GM23338 (cell line): ENCODE measurements at regions not wholly inside any gene's neighbourhood (a gene's known extent, or its start where the extent isn't known, plus 50 kb on each side); places are given as distances from the start of the nearest gene placed in this dataset.

Source experiments
- ATAC-seq: fragments of 200-7000 bp; cut with Tn5 transposase; 3 replicates; pipeline ENCODE4 v1.9.1; 2020
- DNase-seq: peaks from one replicate; pipeline ENCODE4 v3.0.0-alpha.2; 2015; ENCODE audit warnings: low spot score
- H2AFZ ChIP-seq: fragments of 200-600 bp; sonication (generic); 2 replicates; pipeline ENCODE4 v1.8.0; 2016; ENCODE audit warnings: antibody characterized with exemption, mild to moderate bottlenecking, moderate library complexity
- H3F3A ChIP-seq: fragments of 200-600 bp; sonication (generic); replicated peaks from 2 replicates; pipeline ENCODE4 v1.8.0; 2017; ENCODE audit warnings: antibody characterized with exemption, mixed run types, low read depth
- H3K27ac ChIP-seq: fragments of 200-600 bp; sonication (generic); 2 replicates; pipeline ENCODE4 v1.6.1; 2016; ENCODE audit warnings: low read depth
- H3K27me3 ChIP-seq: fragments of 200-600 bp; sonication (generic); 2 replicates; pipeline ENCODE4 v1.8.0; 2016; ENCODE audit warnings: mild to moderate bottlenecking, mixed run types, moderate library complexity; ENCODE audit not compliant: insufficient read depth
- H3K36me3 ChIP-seq: fragments of 200-600 bp; sonication (generic); 2 replicates; pipeline ENCODE4 v1.8.0; 2016; ENCODE audit warnings: mild to moderate bottlenecking; ENCODE audit not compliant: insufficient read depth
- H3K4me1 ChIP-seq: fragments of 200-600 bp; sonication (generic); 2 replicates; pipeline ENCODE4 v1.8.0; 2016; ENCODE audit warnings: mild to moderate bottlenecking, moderate library complexity; ENCODE audit not compliant: insufficient read depth
- H3K4me2 ChIP-seq: fragments of 200-600 bp; sonication (generic); 2 replicates; pipeline ENCODE4 v1.7.1; 2017; ENCODE audit warnings: mixed run types
- H3K4me3 ChIP-seq: fragments of 200-600 bp; sonication (generic); 2 replicates; pipeline ENCODE4 v1.6.1; 2016; ENCODE audit warnings: mixed run types
- H3K79me2 ChIP-seq: fragments of 200-600 bp; sonication (generic); replicated peaks from 2 replicates; pipeline ENCODE4 v1.8.0; 2017; ENCODE audit warnings: mild to moderate bottlenecking; ENCODE audit not compliant: insufficient read depth
- H3K9me2 ChIP-seq: fragments of 200-600 bp; sonication (generic); 2 replicates; pipeline ENCODE4 v1.8.0; 2017; ENCODE audit not compliant: insufficient read depth
- H4K20me1 ChIP-seq: fragments of 200-600 bp; sonication (generic); replicated peaks from 2 replicates; pipeline ENCODE4 v1.8.0; 2017; ENCODE audit warnings: mild to moderate bottlenecking; ENCODE audit not compliant: insufficient read depth
- H3K27ac Mint-ChIP-seq: 2 replicates; pipeline ENCODE4 v1.8.0; 2020; ENCODE audit warnings: inconsistent platforms, mild to moderate bottlenecking, moderate library complexity, mixed read lengths
- H3K27me3 Mint-ChIP-seq: 3 replicates; pipeline ENCODE4 v1.8.0; 2022; ENCODE audit warnings: low read depth, mild to moderate bottlenecking, moderate library complexity, mixed read lengths, inconsistent platforms; ENCODE audit not compliant: insufficient read depth, poor library complexity
- H3K36me3 Mint-ChIP-seq: 3 replicates; pipeline ENCODE4 v1.8.0; 2021; ENCODE audit warnings: low read depth, mild to moderate bottlenecking, inconsistent platforms, moderate library complexity, mixed read lengths
- H3K4me1 Mint-ChIP-seq: 3 replicates; pipeline ENCODE4 v1.8.0; 2020; ENCODE audit warnings: mild to moderate bottlenecking, inconsistent platforms, mixed read lengths
- H3K4me3 Mint-ChIP-seq: 3 replicates; pipeline ENCODE4 v1.8.0; 2021; ENCODE audit warnings: moderate library complexity, mild to moderate bottlenecking, inconsistent platforms, mixed read lengths
- H3K9me3 Mint-ChIP-seq: 3 replicates; pipeline ENCODE4 v1.8.0; 2020; ENCODE audit warnings: moderate library complexity, mild to moderate bottlenecking, inconsistent platforms, mixed read lengths
- CREB1 ChIP-seq: fragments of 250-450 bp; sonication (Bioruptor Pico); IDR thresholded peaks from 2 replicates; pipeline ENCODE4 v1.5.0; 2020; ENCODE audit warnings: low read depth, mild to moderate bottlenecking, moderate library complexity
- EZH2 ChIP-seq: fragments of 200-600 bp; sonication (generic); IDR thresholded peaks from one replicate; pipeline ENCODE4 v1.8.0; 2017; ENCODE audit warnings: antibody characterized with exemption, mild to moderate bottlenecking, low read depth; ENCODE audit not compliant: unreplicated experiment
- EZH2phosphoT487 ChIP-seq: fragments of 200-600 bp; sonication (generic); IDR thresholded peaks from one replicate; pipeline ENCODE4 v1.8.1; 2018; ENCODE audit warnings: antibody characterized with exemption; ENCODE audit not compliant: unreplicated experiment
- JUNB ChIP-seq: IDR thresholded peaks from one replicate; pipeline ENCODE4 v1.6.1; 2016; ENCODE audit warnings: antibody characterized with exemption; ENCODE audit not compliant: unreplicated experiment
- NANOG ChIP-seq: IDR thresholded peaks from 2 replicates; pipeline ENCODE4 v1.6.1; 2016; ENCODE audit warnings: antibody characterized with exemption, borderline replicate concordance
- POLR2AphosphoS5 ChIP-seq: IDR thresholded peaks from 2 replicates; pipeline ENCODE4 v1.6.1; 2016; ENCODE audit warnings: antibody characterized with exemption, low read depth
- STAT1 ChIP-seq: IDR thresholded peaks from one replicate; pipeline ENCODE4 v1.6.1; 2016; ENCODE audit warnings: antibody characterized with exemption; ENCODE audit not compliant: unreplicated experiment
- ZNF114 ChIP-seq: fragments of 250-450 bp; sonication (Bioruptor Pico); IDR thresholded peaks from 2 replicates; pipeline ENCODE4 v1.5.0; 2020; ENCODE audit warnings: mild to moderate bottlenecking, moderate library complexity
- ZNF331 ChIP-seq: fragments of 250-450 bp; sonication (Bioruptor Pico); IDR thresholded peaks from 2 replicates; pipeline ENCODE4 v1.5.0; 2020; ENCODE audit warnings: low read depth, mild to moderate bottlenecking, moderate library complexity
- TF ChIP-seq, protein P1 (sequence below), 2 experiments: fragments of 200-600 bp in 1 of 2; sonication (generic) in 1 of 2; conservative IDR thresholded peaks; 2 replicates each; pipeline versions ENCODE4 v1.5.1 to v1.6.1; 2016 to 2017; ENCODE audit warnings: antibody characterized with exemption in 2 of 2, low read depth in 2 of 2, mild to moderate bottlenecking in 2 of 2, moderate library complexity in 1 of 2
- TF ChIP-seq, protein P2 (sequence below): IDR thresholded peaks from 2 replicates; pipeline ENCODE4 v1.6.1; 2016; ENCODE audit warnings: antibody characterized with exemption
- TF ChIP-seq, protein P3 (sequence below): IDR thresholded peaks from one replicate; pipeline ENCODE4 v1.6.1; 2018; ENCODE audit warnings: antibody characterized with exemption; ENCODE audit not compliant: unreplicated experiment
- TF ChIP-seq, protein P4 (sequence below): fragments of 250-450 bp; sonication (Bioruptor Pico); IDR thresholded peaks from 2 replicates; pipeline ENCODE4 v1.5.0; 2020; ENCODE audit warnings: mild to moderate bottlenecking, moderate library complexity

DNA sequence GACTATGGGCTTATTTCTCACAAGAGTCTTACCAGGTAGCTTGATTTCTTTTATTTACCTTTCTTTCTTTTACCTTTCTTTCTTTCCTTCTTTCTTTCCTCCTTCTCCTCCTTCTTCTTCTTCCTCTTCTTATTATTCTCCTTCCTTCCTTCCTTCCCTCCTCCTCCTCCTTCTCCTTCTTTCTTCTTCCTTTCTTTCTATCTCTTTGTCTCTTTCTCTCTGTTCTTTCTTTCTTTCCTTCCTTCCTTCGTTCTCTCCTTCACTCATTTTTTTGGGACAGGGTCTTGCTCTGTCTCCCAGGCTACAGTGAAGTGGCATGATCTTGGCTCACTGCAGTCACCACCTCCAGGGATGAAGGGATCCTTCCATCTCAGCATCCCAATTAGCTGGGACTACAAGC is 363.6 kb upstream of the MAF start:
- no peaks in the 10 kb centered on the region for H4K20me1 ChIP-seq
- no peaks in the 10 kb centered on the region for H3K9me3 Mint-ChIP-seq
- H3K4me2 ChIP-seq: no peak overlapping the region
- H3K27me3 ChIP-seq: no peaks in the 10 kb centered on the region
- H3K4me3 Mint-ChIP-seq: no peak overlapping the region
- H3F3A ChIP-seq: no peaks in the 10 kb centered on the region
- H3K4me1 Mint-ChIP-seq: peaks cover 13% of the 10 kb centered on the region
- ATAC-seq (no peak), DNase-seq (no peak)
- no peak overlapping the region for H3K4me3 ChIP-seq
- no peaks in the 10 kb centered on the region for H3K79me2 ChIP-seq
- no peak overlapping the region for H2AFZ ChIP-seq
- H3K36me3 ChIP-seq: no peaks in the 10 kb centered on the region
- peaks cover 16% of the 10 kb centered on the region; the same call in 1 of the 2 replicates for H3K9me2 ChIP-seq
- H3K27me3 Mint-ChIP-seq: peaks cover 6% of the 10 kb centered on the region
- TF ChIP-seq, protein P1, sequence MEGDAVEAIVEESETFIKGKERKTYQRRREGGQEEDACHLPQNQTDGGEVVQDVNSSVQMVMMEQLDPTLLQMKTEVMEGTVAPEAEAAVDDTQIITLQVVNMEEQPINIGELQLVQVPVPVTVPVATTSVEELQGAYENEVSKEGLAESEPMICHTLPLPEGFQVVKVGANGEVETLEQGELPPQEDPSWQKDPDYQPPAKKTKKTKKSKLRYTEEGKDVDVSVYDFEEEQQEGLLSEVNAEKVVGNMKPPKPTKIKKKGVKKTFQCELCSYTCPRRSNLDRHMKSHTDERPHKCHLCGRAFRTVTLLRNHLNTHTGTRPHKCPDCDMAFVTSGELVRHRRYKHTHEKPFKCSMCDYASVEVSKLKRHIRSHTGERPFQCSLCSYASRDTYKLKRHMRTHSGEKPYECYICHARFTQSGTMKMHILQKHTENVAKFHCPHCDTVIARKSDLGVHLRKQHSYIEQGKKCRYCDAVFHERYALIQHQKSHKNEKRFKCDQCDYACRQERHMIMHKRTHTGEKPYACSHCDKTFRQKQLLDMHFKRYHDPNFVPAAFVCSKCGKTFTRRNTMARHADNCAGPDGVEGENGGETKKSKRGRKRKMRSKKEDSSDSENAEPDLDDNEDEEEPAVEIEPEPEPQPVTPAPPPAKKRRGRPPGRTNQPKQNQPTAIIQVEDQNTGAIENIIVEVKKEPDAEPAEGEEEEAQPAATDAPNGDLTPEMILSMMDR (conservative IDR thresholded peaks at IDR 0.05; ENCODE audit: low read depth in 2 of 2): no peak
- TF ChIP-seq, protein P2, sequence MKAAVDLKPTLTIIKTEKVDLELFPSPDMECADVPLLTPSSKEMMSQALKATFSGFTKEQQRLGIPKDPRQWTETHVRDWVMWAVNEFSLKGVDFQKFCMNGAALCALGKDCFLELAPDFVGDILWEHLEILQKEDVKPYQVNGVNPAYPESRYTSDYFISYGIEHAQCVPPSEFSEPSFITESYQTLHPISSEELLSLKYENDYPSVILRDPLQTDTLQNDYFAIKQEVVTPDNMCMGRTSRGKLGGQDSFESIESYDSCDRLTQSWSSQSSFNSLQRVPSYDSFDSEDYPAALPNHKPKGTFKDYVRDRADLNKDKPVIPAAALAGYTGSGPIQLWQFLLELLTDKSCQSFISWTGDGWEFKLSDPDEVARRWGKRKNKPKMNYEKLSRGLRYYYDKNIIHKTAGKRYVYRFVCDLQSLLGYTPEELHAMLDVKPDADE: no peak
- TF ChIP-seq EZH2: no peak
- TF ChIP-seq, protein P3, sequence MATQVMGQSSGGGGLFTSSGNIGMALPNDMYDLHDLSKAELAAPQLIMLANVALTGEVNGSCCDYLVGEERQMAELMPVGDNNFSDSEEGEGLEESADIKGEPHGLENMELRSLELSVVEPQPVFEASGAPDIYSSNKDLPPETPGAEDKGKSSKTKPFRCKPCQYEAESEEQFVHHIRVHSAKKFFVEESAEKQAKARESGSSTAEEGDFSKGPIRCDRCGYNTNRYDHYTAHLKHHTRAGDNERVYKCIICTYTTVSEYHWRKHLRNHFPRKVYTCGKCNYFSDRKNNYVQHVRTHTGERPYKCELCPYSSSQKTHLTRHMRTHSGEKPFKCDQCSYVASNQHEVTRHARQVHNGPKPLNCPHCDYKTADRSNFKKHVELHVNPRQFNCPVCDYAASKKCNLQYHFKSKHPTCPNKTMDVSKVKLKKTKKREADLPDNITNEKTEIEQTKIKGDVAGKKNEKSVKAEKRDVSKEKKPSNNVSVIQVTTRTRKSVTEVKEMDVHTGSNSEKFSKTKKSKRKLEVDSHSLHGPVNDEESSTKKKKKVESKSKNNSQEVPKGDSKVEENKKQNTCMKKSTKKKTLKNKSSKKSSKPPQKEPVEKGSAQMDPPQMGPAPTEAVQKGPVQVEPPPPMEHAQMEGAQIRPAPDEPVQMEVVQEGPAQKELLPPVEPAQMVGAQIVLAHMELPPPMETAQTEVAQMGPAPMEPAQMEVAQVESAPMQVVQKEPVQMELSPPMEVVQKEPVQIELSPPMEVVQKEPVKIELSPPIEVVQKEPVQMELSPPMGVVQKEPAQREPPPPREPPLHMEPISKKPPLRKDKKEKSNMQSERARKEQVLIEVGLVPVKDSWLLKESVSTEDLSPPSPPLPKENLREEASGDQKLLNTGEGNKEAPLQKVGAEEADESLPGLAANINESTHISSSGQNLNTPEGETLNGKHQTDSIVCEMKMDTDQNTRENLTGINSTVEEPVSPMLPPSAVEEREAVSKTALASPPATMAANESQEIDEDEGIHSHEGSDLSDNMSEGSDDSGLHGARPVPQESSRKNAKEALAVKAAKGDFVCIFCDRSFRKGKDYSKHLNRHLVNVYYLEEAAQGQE: no peak
- TF ChIP-seq ZNF331 (CRISPR knock-in tag): no peak
- TF ChIP-seq JUNB: no peak
- no peak for TF ChIP-seq POLR2AphosphoS5
- TF ChIP-seq CREB1 (CRISPR knock-in tag): no peak
- no peak for TF ChIP-seq STAT1
- TF ChIP-seq ZNF114 (CRISPR knock-in tag): no peak
- TF ChIP-seq, protein P4, sequence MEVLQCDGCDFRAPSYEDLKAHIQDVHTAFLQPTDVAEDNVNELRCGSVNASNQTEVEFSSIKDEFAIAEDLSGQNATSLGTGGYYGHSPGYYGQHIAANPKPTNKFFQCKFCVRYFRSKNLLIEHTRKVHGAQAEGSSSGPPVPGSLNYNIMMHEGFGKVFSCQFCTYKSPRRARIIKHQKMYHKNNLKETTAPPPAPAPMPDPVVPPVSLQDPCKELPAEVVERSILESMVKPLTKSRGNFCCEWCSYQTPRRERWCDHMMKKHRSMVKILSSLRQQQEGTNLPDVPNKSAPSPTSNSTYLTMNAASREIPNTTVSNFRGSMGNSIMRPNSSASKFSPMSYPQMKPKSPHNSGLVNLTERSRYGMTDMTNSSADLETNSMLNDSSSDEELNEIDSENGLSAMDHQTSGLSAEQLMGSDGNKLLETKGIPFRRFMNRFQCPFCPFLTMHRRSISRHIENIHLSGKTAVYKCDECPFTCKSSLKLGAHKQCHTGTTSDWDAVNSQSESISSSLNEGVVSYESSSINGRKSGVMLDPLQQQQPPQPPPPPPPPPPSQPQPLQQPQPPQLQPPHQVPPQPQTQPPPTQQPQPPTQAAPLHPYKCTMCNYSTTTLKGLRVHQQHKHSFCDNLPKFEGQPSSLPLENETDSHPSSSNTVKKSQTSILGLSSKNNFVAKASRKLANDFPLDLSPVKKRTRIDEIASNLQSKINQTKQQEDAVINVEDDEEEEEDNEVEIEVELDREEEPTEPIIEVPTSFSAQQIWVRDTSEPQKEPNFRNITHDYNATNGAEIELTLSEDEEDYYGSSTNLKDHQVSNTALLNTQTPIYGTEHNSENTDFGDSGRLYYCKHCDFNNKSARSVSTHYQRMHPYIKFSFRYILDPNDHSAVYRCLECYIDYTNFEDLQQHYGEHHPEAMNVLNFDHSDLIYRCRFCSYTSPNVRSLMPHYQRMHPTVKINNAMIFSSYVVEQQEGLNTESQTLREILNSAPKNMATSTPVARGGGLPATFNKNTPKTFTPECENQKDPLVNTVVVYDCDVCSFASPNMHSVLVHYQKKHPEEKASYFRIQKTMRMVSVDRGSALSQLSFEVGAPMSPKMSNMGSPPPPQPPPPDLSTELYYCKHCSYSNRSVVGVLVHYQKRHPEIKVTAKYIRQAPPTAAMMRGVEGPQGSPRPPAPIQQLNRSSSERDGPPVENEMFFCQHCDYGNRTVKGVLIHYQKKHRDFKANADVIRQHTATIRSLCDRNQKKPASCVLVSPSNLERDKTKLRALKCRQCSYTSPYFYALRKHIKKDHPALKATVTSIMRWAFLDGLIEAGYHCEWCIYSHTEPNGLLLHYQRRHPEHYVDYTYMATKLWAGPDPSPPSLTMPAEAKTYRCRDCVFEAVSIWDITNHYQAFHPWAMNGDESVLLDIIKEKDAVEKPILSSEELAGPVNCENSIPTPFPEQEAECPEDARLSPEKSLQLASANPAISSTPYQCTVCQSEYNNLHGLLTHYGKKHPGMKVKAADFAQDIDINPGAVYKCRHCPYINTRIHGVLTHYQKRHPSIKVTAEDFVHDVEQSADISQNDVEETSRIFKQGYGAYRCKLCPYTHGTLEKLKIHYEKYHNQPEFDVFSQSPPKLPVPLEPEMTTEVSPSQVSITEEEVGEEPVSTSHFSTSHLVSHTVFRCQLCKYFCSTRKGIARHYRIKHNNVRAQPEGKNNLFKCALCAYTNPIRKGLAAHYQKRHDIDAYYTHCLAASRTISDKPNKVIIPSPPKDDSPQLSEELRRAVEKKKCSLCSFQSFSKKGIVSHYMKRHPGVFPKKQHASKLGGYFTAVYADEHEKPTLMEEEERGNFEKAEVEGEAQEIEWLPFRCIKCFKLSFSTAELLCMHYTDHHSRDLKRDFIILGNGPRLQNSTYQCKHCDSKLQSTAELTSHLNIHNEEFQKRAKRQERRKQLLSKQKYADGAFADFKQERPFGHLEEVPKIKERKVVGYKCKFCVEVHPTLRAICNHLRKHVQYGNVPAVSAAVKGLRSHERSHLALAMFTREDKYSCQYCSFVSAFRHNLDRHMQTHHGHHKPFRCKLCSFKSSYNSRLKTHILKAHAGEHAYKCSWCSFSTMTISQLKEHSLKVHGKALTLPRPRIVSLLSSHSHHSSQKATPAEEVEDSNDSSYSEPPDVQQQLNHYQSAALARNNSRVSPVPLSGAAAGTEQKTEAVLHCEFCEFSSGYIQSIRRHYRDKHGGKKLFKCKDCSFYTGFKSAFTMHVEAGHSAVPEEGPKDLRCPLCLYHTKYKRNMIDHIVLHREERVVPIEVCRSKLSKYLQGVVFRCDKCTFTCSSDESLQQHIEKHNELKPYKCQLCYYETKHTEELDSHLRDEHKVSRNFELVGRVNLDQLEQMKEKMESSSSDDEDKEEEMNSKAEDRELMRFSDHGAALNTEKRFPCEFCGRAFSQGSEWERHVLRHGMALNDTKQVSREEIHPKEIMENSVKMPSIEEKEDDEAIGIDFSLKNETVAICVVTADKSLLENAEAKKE (CRISPR knock-in tag): no peak
- TF ChIP-seq EZH2phosphoT487: no peak
- TF ChIP-seq NANOG: no peak
- no peaks in the 10 kb centered on the region; the same call in 2 of the 3 replicates for H3K36me3 Mint-ChIP-seq
- H3K4me1 ChIP-seq: 0 out of 2 replicates have a peak, but pooled peaks cover 7% of the 10 kb centered on the region
- no peak overlapping the region for H3K27ac Mint-ChIP-seq
- H3K27ac ChIP-seq: no peak overlapping the region
